HEK293 (cell line): ENCODE measurements at regions not wholly inside any gene's neighbourhood (a gene's known extent, or its start where the extent isn't known, plus 50 kb on each side); places are given as distances from the start of the nearest gene placed in this dataset.
"Not testable (repeated sequence)": the region's sequence is repeated elsewhere in the genome, so short reads cannot be mapped to it uniquely, and the experiment has no call there.

Experiments
- KLF7 ChIP-seq: fragments of 450-650 bp; formaldehyde crosslinking; IDR thresholded peaks from 2 replicates; pipeline ENCODE4 v1.5.1; 2016; ENCODE audit warnings: missing biosample characterization, missing genetic modification characterization, borderline replicate concordance
- SP7 ChIP-seq: fragments of 450-650 bp; formaldehyde crosslinking; IDR thresholded peaks from 2 replicates; pipeline ENCODE4 v1.5.1; 2016; ENCODE audit warnings: missing biosample characterization, missing genetic modification characterization
- ZBTB10 ChIP-seq: fragments of 450-650 bp; formaldehyde crosslinking; IDR thresholded peaks from 2 replicates; pipeline ENCODE4 v1.5.1; 2016; ENCODE audit warnings: missing biosample characterization, missing genetic modification characterization
- ZBTB20 ChIP-seq: fragments of 450-650 bp; formaldehyde crosslinking; IDR thresholded peaks from 2 replicates; pipeline ENCODE4 v1.5.1; 2016; ENCODE audit warnings: missing biosample characterization, missing genetic modification characterization
- ZNF157 ChIP-seq: fragments of 450-650 bp; formaldehyde crosslinking; IDR thresholded peaks from 2 replicates; pipeline ENCODE4 v1.5.1; 2016; ENCODE audit warnings: missing biosample characterization, missing genetic modification characterization
- ZNF280D ChIP-seq: fragments of 450-650 bp; formaldehyde crosslinking; IDR thresholded peaks from 2 replicates; pipeline ENCODE4 v1.5.1; 2016; ENCODE audit warnings: missing biosample characterization, missing genetic modification characterization
- ZNF391 ChIP-seq: fragments of 450-650 bp; formaldehyde crosslinking; IDR thresholded peaks from 2 replicates; pipeline ENCODE4 v1.5.1; 2016; ENCODE audit warnings: low read depth, missing biosample characterization, missing genetic modification characterization, borderline replicate concordance
- ZNF837 ChIP-seq: fragments of 450-650 bp; formaldehyde crosslinking; IDR thresholded peaks from 2 replicates; pipeline ENCODE4 v1.5.1; 2016; ENCODE audit warnings: missing biosample characterization, missing genetic modification characterization
- TF ChIP-seq, protein P1 (sequence below): fragments of 450-650 bp; formaldehyde crosslinking; IDR thresholded peaks from 2 replicates; pipeline ENCODE4 v1.5.1; 2016; ENCODE audit warnings: missing biosample characterization, missing genetic modification characterization

DNA sequence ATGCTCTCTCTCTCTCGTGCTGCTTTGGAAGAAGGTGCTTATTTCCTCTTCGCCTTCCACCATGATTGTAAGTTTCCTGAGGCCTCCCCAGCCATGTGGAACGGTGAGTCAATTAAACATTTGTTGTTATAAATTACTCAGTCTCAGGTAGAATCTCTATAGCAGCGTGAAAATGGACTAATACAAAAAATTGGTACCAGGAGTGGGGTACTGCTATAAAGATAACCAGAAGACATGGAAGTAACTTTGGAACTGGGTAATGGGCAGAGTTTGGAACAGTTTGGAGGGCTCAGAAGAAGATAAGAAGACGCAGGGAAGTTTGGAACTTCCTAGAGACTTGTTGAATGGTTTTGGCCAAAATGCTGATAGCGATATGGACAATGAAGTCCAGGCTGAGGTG is 175.6 kb upstream of the CLINT1 start:
- TF ChIP-seq ZNF280D; ZNF837 (tag by site-specific recombination); ZNF157 (tag by site-specific recombination); ZBTB10 (tag by site-specific recombination); KLF7 (tag by site-specific recombination); ZNF391 (tag by site-specific recombination); SP7; ZBTB20: not testable (repeated sequence)
- TF ChIP-seq, protein P1, sequence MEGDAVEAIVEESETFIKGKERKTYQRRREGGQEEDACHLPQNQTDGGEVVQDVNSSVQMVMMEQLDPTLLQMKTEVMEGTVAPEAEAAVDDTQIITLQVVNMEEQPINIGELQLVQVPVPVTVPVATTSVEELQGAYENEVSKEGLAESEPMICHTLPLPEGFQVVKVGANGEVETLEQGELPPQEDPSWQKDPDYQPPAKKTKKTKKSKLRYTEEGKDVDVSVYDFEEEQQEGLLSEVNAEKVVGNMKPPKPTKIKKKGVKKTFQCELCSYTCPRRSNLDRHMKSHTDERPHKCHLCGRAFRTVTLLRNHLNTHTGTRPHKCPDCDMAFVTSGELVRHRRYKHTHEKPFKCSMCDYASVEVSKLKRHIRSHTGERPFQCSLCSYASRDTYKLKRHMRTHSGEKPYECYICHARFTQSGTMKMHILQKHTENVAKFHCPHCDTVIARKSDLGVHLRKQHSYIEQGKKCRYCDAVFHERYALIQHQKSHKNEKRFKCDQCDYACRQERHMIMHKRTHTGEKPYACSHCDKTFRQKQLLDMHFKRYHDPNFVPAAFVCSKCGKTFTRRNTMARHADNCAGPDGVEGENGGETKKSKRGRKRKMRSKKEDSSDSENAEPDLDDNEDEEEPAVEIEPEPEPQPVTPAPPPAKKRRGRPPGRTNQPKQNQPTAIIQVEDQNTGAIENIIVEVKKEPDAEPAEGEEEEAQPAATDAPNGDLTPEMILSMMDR (tag by site-specific recombination): not testable (repeated sequence)
